HG02763 (cell line): ENCODE measurements at regions not wholly inside any gene's neighbourhood (a gene's known extent, or its start where the extent isn't known, plus 50 kb on each side); places are given as distances from the start of the nearest gene placed in this dataset.
"Not testable (repeated sequence)": the region's sequence is repeated elsewhere in the genome, so short reads cannot be mapped to it uniquely, and the experiment has no call there.

ENCODE experiments used
- ATAC-seq: cut with Tn5 transposase; IDR thresholded peaks from one replicate; pipeline ENCODE4 v1.9.1; 2021; ENCODE audit warnings: mild to moderate bottlenecking, moderate library complexity; ENCODE audit not compliant: unreplicated experiment

DNA sequence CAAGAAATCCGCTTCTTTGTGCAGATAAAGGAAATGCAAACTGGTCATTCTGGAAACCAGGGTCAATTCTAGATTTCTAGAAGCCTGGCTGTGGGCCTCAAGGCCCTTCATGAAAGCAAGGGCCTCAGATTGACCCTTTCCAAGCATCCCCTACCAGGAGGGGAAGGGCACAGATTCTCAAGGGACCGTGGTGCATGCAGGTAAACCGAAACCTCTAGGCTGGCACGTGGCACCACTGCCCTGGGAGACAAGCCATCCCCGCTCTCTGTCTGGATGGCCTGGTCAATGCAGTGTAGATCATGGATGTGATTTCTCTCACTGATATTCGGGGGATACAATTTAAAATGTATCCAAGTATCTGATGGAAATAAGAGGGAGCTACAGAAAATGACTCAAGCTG lies 69.4 kb downstream of the TOMM20 start:
- no peak for ATAC-seq

DNA sequence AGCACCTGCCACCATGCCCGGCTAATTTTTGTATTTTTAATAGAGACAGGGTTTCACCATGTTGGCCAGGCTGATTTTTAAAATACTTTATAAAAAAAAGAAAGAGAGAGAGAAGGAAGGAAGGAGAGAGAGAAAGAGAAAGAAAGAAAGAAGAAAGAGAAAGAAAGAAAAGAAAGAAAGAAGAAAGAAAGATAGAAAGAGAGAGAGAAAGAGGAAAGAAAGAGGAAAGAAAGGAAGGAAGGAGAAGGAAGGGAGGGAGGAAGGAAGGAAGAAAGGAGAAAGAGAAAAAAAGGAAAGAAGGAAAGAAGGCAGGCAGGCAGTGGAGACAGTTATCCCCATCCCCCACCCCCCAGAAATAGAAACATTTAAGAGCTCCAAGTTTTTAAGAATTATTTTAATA lies 69.9 kb downstream of the TOMM20 start:
- no peak for ATAC-seq

DNA sequence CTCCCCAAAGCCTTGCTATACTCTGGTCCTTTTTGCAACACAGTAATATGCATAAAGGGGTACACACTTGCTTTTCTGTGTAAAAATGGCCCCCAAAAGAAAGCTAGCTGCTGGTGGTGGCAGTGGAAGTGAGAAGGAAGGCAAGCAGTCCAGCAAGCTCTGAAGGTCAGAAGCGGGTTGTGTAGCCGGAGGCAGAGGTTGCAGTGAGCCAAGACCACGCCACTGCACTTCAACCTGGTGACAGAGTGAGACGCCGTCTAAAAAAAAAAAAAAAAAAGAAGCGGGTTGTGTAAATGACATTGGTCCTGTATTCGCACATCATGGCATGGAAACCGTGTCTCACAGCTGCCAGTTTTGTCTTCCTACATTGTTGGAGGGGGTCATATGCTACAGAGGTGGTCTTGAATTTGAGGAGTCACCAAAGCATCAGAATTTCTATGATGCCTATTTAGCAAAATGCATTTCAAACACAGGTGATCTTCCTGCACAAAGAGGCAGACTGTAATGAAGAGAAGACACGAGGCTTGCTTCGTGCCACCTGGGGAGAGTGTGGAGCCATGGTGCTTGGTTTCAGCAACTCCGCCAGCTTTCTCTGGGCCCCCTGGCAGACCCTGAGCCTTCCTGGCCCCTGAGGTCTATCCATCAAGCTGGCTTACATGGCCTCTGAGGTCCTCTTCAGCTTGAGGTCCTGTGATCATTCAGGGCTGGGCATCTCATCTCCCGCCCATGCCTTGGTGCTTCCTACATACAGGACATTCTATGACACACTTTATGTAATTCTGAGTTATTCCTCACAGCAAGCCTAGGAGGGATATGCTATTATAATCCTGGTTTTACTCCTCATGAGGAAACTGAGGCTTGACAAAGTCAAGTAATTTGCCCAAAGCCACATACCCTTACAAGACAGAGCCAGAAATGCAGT lies 71.0 kb downstream of the TOMM20 start:
- no peak for ATAC-seq

DNA sequence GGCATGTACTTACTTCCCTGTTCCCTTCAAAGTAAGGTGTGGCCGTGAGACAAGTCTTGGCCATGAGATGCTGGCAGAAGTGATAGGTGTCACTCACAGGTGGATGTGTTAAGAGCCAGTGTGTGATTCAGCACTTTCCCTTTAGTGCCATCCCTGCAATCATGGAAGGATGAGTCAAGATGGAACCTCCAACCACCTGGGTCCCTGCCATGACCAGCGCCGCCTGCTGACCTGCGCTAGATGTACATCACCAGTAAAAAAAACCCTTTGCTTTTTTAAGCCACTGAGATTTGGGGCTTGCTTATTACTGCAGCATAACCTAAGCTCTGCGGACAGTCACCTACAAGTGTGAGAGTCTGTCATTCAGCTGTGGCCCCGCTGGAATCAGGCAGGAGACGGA lies 71.7 kb downstream of the TOMM20 start:
- ATAC-seq: no peak

DNA sequence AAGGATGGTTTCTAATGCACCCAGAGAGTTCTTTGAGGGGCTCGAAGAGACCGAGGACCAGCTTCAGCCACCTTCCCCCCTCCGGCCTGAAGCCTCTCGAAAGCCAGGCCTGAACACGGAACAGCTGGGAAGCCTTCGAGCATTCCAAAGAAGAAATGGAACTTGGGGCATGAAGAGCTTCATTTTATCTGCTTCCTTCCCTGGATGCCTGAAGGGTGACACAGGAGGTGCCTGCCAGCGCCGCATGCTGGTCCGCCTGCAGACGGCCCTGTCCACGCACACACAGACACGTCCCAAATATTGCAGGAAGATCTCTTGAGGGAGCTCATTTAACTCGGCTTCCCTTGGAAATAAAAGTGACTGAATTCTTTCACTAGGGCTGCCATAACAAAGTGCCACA lies 73.7 kb downstream of the TOMM20 start:
- ATAC-seq: no peak

DNA sequence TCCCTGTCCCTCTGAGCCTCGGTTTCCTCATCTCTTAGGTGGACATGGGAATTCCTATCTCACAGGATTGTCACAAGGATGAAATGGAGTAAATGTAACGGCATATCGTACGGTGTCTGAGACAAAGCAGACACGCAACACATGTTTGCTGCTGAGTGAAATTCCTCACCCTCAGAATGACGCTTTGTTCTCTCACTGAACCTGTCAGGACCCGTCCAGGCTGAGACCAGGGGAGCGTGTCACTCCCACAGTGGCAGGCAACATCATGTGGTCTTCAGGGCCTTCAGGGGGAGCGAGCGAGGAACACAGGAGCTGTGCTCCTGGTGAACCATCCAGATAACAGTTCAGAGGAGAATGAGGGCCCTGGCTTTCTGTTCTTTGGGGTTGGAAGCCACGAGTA lies 74.2 kb downstream of the TOMM20 start:
- ATAC-seq: no peak

DNA sequence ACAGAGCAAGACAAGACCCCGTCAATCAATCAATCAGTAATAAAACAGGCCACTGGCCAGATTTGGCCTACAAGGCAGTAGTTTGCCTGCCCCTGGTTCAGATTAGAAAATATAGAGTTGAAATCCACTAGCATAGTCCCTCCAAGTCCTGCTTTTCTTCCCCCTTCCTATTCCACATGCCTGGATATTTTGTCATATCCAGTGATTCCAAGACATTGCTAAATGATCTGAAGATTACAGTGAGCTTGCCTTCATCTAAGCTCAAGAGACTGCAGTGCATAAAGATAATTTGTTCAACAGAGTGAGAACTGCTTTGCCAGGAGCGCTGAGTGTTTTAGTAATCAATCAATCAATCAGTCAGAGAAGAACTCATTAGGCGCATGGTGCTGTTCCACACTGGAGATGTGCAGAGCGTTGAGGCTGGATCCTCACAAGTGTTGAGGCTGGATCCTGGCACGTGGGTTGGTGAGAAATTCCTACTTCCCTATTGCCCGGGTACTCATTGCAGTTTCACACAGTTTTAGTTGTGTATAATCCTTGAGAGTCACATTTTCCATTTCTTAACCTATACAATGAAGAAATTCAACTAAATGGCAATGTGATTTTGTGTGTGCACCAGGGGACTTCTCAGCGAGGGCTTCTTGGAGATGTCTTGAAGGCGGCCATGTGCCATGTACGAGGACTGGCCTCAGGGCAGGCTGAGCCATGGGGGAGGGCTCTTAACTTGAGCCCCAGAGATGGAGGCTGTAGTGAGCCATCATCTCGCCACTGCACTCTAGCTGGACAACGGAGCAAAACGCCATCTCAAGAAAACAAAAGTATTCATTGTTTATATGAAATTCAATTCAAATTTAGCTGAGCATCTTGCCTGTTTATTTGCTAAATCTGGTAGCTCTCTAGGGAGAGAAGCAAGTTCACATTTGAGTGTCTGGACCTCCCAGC lies 76.3 kb downstream of the TOMM20 start:
- no peak for ATAC-seq

DNA sequence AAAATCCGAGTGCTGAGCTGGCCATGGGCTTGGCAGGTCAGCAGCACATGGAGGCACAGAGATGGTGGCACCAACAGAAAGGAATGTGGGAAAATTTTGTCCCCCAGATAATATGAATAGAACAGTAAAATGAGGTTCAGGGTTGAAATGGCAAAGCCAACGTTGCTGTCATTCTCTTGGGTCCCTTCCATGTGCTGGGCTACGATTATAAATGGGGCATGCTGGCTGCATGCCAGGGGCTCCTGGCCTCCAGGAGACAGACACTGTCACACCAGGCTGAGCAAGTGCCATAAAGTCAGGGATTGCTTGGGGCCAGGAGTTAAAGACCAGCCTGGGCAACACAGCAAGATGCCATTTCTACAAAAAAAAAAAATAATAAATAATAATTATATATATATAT lies 77.1 kb downstream of the TOMM20 start:
- no peak for ATAC-seq

DNA sequence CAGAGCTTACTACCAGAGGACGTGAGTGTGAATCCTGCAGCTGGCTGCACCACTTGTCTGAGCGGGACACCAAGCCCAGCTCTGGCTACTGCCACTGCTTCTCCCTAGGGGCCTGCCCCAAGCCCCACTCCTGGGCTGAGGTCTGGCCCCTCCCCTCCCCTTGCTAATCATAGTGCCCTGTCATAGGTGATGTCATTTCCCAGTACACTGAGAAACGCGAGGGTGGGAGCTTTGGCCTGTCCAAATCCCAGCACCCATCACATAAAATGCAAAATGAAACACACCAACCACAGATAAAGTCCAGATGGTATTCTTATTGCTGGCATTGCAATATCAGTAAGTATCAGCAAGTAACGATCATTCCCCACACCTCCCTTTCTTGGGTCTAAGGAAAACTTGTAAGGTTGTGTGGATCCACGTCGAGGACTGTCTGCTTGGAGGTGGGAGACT lies 77.7 kb downstream of the TOMM20 start:
- peak; percentile 46 for ATAC-seq

DNA sequence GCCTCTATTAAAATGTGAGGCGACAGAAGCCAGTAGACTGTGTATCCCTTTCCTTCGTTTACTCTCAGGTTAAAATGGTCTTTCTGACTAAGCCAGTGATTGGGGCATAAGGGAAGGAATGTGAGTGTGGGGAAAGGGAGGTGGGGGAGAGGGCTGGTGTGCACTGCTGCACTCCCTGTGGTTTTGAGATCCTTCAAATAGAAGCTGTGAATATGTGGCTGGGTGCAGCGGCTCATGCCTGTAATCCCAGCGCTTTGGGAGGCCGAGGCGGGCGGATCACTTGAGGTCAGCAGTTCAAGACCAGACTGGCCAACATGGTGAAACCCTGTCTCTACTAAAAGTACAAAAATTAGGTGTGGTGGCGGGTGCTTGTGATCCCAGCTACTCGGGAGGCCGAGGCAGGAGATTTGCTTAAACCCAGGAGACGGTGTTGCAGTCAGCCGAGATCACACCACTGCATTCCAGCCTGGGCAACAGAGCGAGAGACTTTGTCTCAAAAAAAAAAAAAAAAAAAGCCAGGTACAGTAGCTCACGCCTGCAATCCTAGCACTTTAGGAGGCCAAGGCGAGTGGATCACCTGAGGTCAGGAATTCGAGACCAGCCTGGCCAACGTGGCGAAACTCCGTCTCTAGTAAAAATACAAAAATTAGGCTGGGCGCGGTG lies 78.8 kb downstream of the TOMM20 start:
- not testable (repeated sequence) for ATAC-seq

DNA sequence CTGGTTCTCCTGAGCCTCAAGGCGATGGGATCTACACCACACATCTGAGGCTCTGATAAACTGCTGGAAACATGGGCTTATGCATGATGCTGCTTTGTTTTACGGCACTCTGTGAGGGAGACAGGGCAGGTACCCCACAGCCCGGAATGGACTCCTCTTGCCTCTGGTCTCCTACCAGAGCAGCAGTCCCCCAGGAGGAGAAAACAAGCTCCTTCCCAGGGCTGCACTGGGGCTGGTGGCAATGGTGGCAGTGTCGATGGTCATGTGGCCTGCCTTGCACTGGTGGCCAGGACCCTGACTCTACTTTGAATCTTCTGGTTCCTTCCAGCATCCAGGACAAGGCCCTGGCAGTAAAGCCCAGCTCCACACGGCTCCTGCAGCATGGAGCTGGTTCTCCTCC lies 79.4 kb downstream of the TOMM20 start:
- no peak for ATAC-seq

DNA sequence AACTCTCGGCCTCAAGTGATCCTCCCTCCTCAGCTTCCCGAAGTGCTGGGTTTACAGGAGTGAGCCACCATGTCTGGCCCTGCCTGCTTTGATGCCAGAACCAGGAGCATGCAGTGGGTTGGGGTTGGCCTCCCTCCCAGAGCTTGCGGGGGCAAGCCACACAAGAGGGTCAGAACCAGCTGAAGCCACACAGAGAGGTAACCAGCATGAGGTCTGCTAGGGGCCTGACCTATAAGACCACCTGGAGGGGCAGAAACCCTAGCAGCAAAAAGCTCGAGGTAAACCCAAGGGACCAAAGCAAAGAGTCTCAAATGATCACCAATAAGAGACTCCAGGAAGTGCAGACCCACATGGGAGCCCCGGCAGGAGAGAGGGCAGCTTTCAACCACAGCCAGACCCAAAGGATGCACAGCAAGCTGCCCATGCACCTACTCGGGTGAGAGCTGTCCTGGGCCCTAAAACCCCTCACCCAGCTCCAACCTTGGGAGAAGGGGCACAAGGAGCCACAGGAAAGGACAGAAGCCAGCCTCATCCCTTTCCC lies 81.2 kb downstream of the TOMM20 start:
- ATAC-seq: no peak

DNA sequence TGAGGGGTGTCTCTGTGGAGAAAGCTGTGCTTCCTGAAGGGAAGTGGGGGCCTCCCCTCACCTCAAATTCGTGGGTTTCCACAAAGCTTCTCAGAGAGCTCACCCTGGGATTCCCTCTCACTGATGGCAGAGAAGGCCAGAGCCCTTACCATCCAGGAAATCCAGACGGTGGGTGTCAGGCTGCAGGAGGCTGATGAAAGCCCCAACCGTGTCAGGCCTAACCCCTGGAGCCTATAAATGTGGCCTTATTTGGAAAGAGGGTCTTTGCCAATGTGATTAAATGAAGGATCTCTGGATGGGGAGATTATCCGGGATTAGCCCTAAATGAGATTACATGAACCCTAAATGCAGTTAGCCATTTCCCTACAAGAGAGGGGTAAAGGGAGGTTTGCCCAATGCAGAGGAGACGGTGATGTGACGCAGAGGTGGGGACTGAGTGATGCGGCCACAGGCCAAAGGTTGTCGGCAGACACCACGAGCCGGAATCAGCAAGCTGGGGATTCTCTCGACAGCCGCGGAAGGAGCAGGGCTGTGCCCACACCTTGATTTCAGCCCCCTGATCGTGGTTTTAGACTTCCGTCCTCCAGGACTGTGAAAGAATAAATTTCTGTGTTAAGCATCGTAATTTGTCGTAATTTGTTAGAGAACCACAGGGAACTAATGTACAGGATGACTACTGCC lies 82.6 kb downstream of the TOMM20 start:
- no peak for ATAC-seq

DNA sequence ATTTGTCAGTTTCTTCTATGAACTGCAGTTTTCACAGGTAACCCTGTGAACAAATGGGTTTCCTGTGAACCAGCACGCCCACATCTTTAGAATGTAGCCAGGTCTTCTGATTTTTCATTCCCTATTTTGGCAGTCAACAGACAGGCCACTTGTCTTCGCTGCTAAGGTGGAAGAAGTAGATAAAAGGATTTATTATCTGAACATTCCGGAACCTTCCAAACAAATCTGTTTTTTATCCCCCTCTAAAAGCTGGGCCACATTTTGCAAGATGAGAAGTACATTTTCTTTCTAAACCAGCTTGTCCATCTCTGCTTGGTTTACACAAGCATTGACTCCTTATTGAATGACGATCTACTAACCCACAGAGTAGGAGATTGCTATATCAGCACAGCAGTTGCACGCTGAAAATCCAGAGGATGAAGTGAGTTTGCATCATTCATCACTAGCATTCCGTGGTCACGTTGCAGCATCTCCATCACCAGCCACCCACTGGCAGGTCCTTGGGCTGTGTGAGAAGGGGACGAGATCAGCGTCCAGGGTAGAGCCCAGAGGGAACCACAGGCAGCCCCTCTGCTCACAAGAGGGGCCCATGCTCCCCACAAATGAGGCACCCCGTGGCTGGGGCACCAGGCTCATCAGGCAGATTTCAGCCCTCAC lies 83.5 kb downstream of the TOMM20 start:
- ATAC-seq: no peak

DNA sequence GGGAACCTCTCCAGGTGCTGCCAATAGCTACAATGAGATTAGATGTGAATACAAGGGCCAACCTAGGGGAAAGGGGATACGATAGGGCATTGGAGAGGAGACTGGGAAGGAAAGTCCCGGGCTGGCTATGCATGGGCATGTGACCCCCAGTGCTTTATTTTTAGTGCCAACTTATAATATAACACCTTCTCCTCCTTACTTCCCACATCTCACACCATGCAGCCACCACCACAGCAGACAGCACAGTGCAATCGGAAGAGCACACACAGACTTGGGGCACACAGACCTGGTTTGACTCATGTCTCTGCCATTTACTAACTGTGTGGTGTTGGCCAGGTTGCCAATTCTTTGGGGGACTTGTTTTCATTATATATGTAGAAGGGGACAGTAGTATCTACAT lies 85.4 kb downstream of the TOMM20 start:
- ATAC-seq: no peak

DNA sequence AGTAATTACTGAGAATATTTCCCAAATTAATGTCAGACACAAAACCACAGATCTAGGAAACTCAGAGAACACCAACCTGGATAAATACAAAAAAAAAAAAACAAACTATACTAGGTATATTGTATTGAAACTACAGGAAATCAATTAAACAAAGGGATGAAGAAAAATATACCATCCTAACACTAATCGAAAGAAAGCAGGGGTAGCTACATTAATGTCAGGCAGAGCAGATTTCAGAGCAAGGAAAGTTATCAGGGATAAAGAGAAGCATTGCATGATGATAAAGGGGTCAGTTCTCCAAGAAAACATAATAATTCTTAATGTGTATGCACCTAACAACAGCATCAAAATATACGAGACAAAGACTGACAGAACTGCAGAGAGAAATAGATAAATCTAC lies 89.9 kb downstream of the TOMM20 start:
- no peak for ATAC-seq

DNA sequence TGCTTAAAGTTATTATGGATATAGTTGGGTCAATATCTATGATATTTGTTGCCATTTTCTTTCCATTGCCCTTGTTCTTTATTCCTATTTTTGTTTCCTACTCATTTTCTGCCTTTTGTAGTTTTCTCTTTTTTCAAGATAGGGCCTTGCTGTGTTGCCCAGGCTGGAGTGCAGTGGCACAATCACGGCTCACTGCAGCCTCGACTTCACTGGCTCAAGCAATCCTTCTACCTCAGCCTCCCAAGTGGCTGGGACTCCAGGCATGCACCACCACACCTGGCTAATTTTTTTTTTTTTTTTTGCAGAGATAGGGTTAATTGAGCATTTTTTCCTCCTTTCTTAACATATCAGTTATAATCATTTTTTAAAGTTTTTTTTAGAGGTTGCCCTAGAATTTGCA lies 92.7 kb downstream of the TOMM20 start:
- ATAC-seq: no peak

DNA sequence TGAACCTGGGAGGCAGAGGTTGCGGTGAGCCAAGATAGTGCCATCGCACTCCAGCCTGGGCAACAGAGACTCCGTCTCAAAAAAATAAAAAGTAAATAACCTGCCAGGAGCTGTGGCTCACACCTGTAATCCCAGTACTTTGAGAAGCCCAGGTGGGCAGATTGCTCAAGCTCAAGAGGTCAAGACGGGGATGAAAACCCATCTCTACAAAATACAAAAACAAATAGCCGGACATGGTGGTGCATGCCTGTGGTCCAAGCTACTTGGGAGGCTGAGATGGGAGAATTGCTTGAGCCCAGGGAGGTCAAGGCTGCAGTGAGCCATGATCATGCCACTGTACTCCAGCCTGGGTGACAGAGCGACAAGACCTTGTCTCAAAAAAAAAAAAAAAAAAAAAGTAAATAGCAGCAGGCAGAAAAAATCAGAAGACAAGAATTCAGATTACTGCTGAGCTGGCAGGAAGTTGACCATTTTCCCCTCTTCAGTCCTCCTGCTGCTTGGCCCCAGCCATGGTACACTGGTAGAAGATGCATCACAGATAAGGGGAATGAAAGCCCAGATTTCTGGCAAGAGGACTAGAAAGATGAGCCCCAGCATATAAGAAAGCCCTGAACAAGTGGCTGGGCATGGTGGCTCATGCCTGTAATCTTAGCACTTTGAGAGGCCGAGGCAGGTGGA lies 97.6 kb downstream of the TOMM20 start:
- no peak for ATAC-seq

DNA sequence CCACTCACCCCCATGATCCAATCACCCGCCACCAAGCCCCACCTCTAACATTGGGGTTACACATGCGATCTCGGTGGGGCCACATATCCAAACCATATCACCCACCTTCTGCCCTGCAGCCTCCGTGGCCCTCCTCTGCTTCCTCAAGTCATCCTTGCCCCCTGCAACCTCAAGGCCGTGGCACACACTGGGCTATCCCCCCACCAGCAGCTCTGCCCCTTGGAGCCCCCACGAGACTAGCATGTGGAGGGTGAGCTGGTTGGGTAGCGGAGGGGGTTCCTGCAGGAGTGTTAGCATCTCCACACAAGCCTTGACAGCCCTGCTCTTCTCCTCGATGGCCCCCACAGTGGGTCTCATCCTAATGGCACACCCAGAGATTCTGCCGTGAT lies 100.8 kb downstream of the TOMM20 start:
- no peak for ATAC-seq
